Activated CD8-positive, alpha-beta memory T cell treated with anti-CD3 and anti-CD28 coated beads, Interleukin-2, amount 50 U/mL, for 4 hours (primary cell): ENCODE measurements at regions not wholly inside any gene's neighbourhood (a gene's known extent, or its start where the extent isn't known, plus 50 kb on each side); places are given as distances from the start of the nearest gene placed in this dataset.
"Not testable (repeated sequence)": the region's sequence is repeated elsewhere in the genome, so short reads cannot be mapped to it uniquely, and the experiment has no call there.

Experiments
- DNase-seq: peaks from one replicate; pipeline ENCODE4 v3.0.0-alpha.2; 2020

- DNase-seq = not testable (repeated sequence)
Observed at GRCh38 chr6:112887424-112887823, 540.3 kb downstream of the RFPL4B start.

- no peak for DNase-seq
Observed at GRCh38 chr6:112899541-112899940, 552.4 kb downstream of the RFPL4B start.

GRCh38 chr6:112903361-112903760, 556.2 kb downstream of the RFPL4B start:
- DNase-seq = no peak

- no peak for DNase-seq
Observed at GRCh38 chr6:112906726-112907125, 559.6 kb downstream of the RFPL4B start.

- DNase-seq = no peak
Observed at GRCh38 chr6:112909781-112910180, 562.7 kb downstream of the RFPL4B start.

- no peak for DNase-seq
Observed at GRCh38 chr6:112910256-112910655, 563.1 kb downstream of the RFPL4B start.

- no peak for DNase-seq
Observed at GRCh38 chr6:112911959-112912358, 564.8 kb downstream of the RFPL4B start.

- DNase-seq = no peak
Observed at GRCh38 chr6:112912416-112913101, 565.4 kb downstream of the RFPL4B start.

- not testable (repeated sequence) for DNase-seq
Observed at GRCh38 chr6:112919744-112920143, 572.6 kb downstream of the RFPL4B start.

- DNase-seq = no peak
Observed at GRCh38 chr6:112920994-112921393, 573.9 kb downstream of the RFPL4B start.

GRCh38 chr6:112923940-112924587, 576.9 kb downstream of the RFPL4B start:
- no peak for DNase-seq

- DNase-seq = no peak
Observed at GRCh38 chr6:112925702-112926101, 578.6 kb downstream of the RFPL4B start.

- DNase-seq = no peak
Observed at GRCh38 chr6:112927641-112928320, 580.7 kb downstream of the RFPL4B start.

GRCh38 chr6:112929641-112930040, 582.5 kb downstream of the RFPL4B start:
- no peak for DNase-seq

- DNase-seq = no peak
Observed at GRCh38 chr6:112931832-112932231, 584.7 kb downstream of the RFPL4B start.

- no peak for DNase-seq
Observed at GRCh38 chr6:112933947-112934346, 586.8 kb downstream of the RFPL4B start.

- no peak for DNase-seq
Observed at GRCh38 chr6:112934433-112935327, 587.5 kb downstream of the RFPL4B start.

- no peak for DNase-seq
Observed at GRCh38 chr6:112935402-112936078, 588.4 kb downstream of the RFPL4B start.

- no peak for DNase-seq
Observed at GRCh38 chr6:112936079-112936472, 588.9 kb downstream of the RFPL4B start.

- DNase-seq = no peak
Observed at GRCh38 chr6:112936504-112936903, 589.4 kb downstream of the RFPL4B start.

GRCh38 chr6:112937690-112938089, 590.6 kb downstream of the RFPL4B start:
- DNase-seq = not testable (repeated sequence)

- no peak for DNase-seq
Observed at GRCh38 chr6:112938650-112939049, 591.5 kb downstream of the RFPL4B start.
